HG02981 (cell line): ENCODE measurements at regions not wholly inside any gene's neighbourhood (a gene's known extent, or its start where the extent isn't known, plus 50 kb on each side); places are given as distances from the start of the nearest gene placed in this dataset.
A peak's percentile ranks its signal among the peaks of the same experiment; 100 is the strongest.

ENCODE experiments used
- ATAC-seq: cut with Tn5 transposase; IDR thresholded peaks from one replicate; pipeline ENCODE4 v1.9.1; 2021; ENCODE audit warnings: mild to moderate bottlenecking, moderate library complexity; ENCODE audit not compliant: unreplicated experiment

- no peak for ATAC-seq
These were observed 214.0 kb upstream of the TRIB2 start for GRCh38 chr2:12502759-12503158.

GRCh38 chr2:12504443-12504842 is 212.3 kb upstream of the TRIB2 start:
- peak; percentile 31 for ATAC-seq

- no peak for ATAC-seq
These were observed 209.9 kb upstream of the TRIB2 start for GRCh38 chr2:12506846-12507245.

- ATAC-seq = peak; percentile 80
These were observed 209.4 kb upstream of the TRIB2 start for GRCh38 chr2:12507295-12507694.

GRCh38 chr2:12510070-12510469 is 206.7 kb upstream of the TRIB2 start:
- no peak for ATAC-seq

- no peak for ATAC-seq
These were observed 203.4 kb upstream of the TRIB2 start for GRCh38 chr2:12513339-12513738.

- no peak for ATAC-seq
These were observed 202.6 kb upstream of the TRIB2 start for GRCh38 chr2:12514168-12514567.

GRCh38 chr2:12514631-12515437 is 201.9 kb upstream of the TRIB2 start:
- ATAC-seq = no peak

GRCh38 chr2:12515871-12516270 is 200.9 kb upstream of the TRIB2 start:
- ATAC-seq = no peak

- ATAC-seq = no peak
These were observed 183.3 kb upstream of the TRIB2 start for GRCh38 chr2:12533337-12534005.

- ATAC-seq = no peak
These were observed 182.0 kb upstream of the TRIB2 start for GRCh38 chr2:12534646-12535263.

- no peak for ATAC-seq
These were observed 179.8 kb upstream of the TRIB2 start for GRCh38 chr2:12536976-12537375.

GRCh38 chr2:12538138-12538694 is 178.5 kb upstream of the TRIB2 start:
- no peak for ATAC-seq

- ATAC-seq = no peak
These were observed 177.4 kb upstream of the TRIB2 start for GRCh38 chr2:12539336-12539735.

- no peak for ATAC-seq
These were observed 176.8 kb upstream of the TRIB2 start for GRCh38 chr2:12539776-12540562.

- ATAC-seq = no peak
These were observed 173.4 kb upstream of the TRIB2 start for GRCh38 chr2:12543076-12543977.

GRCh38 chr2:12543978-12544558 is 172.7 kb upstream of the TRIB2 start:
- peak; percentile 71 for ATAC-seq

GRCh38 chr2:12547566-12548170 is 169.1 kb upstream of the TRIB2 start:
- ATAC-seq = no peak

- ATAC-seq = no peak
These were observed 167.8 kb upstream of the TRIB2 start for GRCh38 chr2:12548906-12549305.
